HCT116 (cell line): ENCODE measurements at regions not wholly inside any gene's neighbourhood (a gene's known extent, or its start where the extent isn't known, plus 50 kb on each side); places are given as distances from the start of the nearest gene placed in this dataset.

Source experiments
- ATAC-seq: fragments of 200-7000 bp; cut with Tn5 transposase; 2 replicates; pipeline ENCODE4 v1.9.1; 2020; ENCODE audit warnings: mild to moderate bottlenecking, moderate library complexity
- BruUV-seq: library from RNA; stranded (reverse); fragments of 400-500 nt; replicated peaks from 2 replicates; lab custom pipeline; 2021; lab: Mats Ljungman, UMichigan
- CTCF ChIA-PET: fragments of 300-600 bp; sonication (Branson Sonifier 250); formaldehyde crosslinking; loops from one replicate; lab custom pipeline; 2021; ENCODE audit warnings: antibody characterized with exemption; lab: Charles Lee
- POLR2A ChIA-PET: fragments of 300-600, 350-600 bp; sonication (Branson Sonifier 250); formaldehyde crosslinking; loops from one replicate; lab custom pipeline; 2021; ENCODE audit warnings: antibody characterized with exemption; lab: Charles Lee
- RAD21 ChIA-PET, 2 experiments: fragments of 300-600 bp; sonication (Branson Sonifier 250); formaldehyde crosslinking; loops; one replicate each; lab custom pipeline; 2023; ENCODE audit warnings: low total read pairs in 2 of 2; ENCODE audit not compliant: uncharacterized antibody in 2 of 2, unreplicated experiment in 2 of 2, low non-redundant PET in 1 of 2; lab: Charles Lee
- DNase-seq: peaks from one replicate; pipeline ENCODE4 v3.0.0-alpha.2; 2010; ENCODE audit warnings: low read depth, low spot score
- H2AFZ ChIP-seq: fragments of 200-600 bp; shearing (Covaris generic), sonication (generic); 2 replicates; pipeline ENCODE4 v1.6.1; 2017; ENCODE audit warnings: low read depth, mixed run types, mixed read lengths, antibody characterized with exemption, low read length; ENCODE audit not compliant: poor library complexity, severe bottlenecking
- H3K27ac ChIP-seq: 2 replicates; pipeline ENCODE4 v1.5.1; 2012; ENCODE audit warnings: low read depth, low read length
- H3K27me3 ChIP-seq: fragments of 200-600 bp; sonication (generic); 2 replicates; pipeline ENCODE4 v1.6.1; 2016; ENCODE audit warnings: mixed run types, low read length, mixed read lengths; ENCODE audit not compliant: insufficient read depth
- H3K36me3 ChIP-seq, 2 experiments: fragments of 200-500 bp in 1 of 2; fragments of 200-600 bp in 1 of 2; sonication (Bioruptor generic) in 1 of 2; sonication (generic) in 1 of 2; 2 replicates each; pipeline versions ENCODE4 v1.5.1 to v1.6.1; 2014 to 2016; ENCODE audit warnings: low read length in 2 of 2, inconsistent platforms in 1 of 2, mixed read lengths in 1 of 2, mixed run types in 1 of 2; ENCODE audit not compliant: insufficient read depth in 2 of 2, control insufficient read depth in 1 of 2
- H3K4me1 ChIP-seq, 2 experiments: fragments of 200-600 bp in 1 of 2; sonication (generic) in 1 of 2; 2 replicates each; pipeline versions ENCODE4 v1.5.1 to v1.6.1; 2012 to 2017; ENCODE audit warnings: low read length in 2 of 2, inconsistent platforms in 1 of 2, mild to moderate bottlenecking in 1 of 2, mixed read lengths in 1 of 2, mixed run types in 1 of 2, moderate library complexity in 1 of 2; ENCODE audit not compliant: insufficient read depth in 2 of 2, control insufficient read depth in 1 of 2
- H3K4me2 ChIP-seq: fragments of 200-600 bp; sonication (generic); 2 replicates; pipeline ENCODE4 v1.6.1; 2017; ENCODE audit warnings: mixed run types, low read length, mixed read lengths
- H3K4me3 ChIP-seq, 2 experiments: fragments of 200-600 bp in 1 of 2; sonication (generic) in 1 of 2; replicated peaks in 1 of 2; 2 replicates each; pipeline ENCODE4 v1.5.1; 2011 to 2016; ENCODE audit warnings: low read length in 2 of 2, control low read depth in 1 of 2, low read depth in 1 of 2, mild to moderate bottlenecking in 1 of 2, mixed read lengths in 1 of 2, mixed run types in 1 of 2
- H3K79me2 ChIP-seq: fragments of 200-600 bp; sonication (generic); 2 replicates; pipeline ENCODE4 v1.6.1; 2017; ENCODE audit warnings: mild to moderate bottlenecking, mixed run types, low read length, moderate library complexity, mixed read lengths; ENCODE audit not compliant: insufficient read depth
- H3K9ac ChIP-seq: fragments of 200-600 bp; sonication (generic); 2 replicates; pipeline ENCODE4 v1.6.1; 2016; ENCODE audit warnings: low read length, mixed read lengths
- H3K9me2 ChIP-seq: fragments of 200-600 bp; sonication (generic), shearing (Covaris generic); 2 replicates; pipeline ENCODE4 v1.6.1; 2017; ENCODE audit warnings: mixed run types, mild to moderate bottlenecking, moderate library complexity; ENCODE audit not compliant: insufficient read depth
- H3K9me3 ChIP-seq, 2 experiments: fragments of 200-500 bp in 1 of 2; fragments of 200-600 bp in 1 of 2; sonication (Bioruptor generic) in 1 of 2; sonication (generic) in 1 of 2; 2 replicates each; pipeline ENCODE4 v1.6.1; 2014 to 2017; ENCODE audit warnings: low read length in 2 of 2, mixed read lengths in 2 of 2, inconsistent platforms in 1 of 2, low read depth in 1 of 2, mild to moderate bottlenecking in 1 of 2, mixed run types in 1 of 2, moderate library complexity in 1 of 2; ENCODE audit not compliant: control insufficient read depth in 1 of 2, insufficient read depth in 1 of 2
- H4K20me1 ChIP-seq: fragments of 200-600 bp; sonication (generic), shearing (Covaris generic); 2 replicates; pipeline ENCODE4 v1.6.1; 2017; ENCODE audit warnings: mixed run types, mild to moderate bottlenecking, moderate library complexity; ENCODE audit not compliant: insufficient read depth
- CTCF ChIP-seq, 3 experiments: fragments of 200-600 bp in 1 of 3; sonication (generic) in 1 of 3; IDR thresholded peaks in 2 of 3; conservative IDR thresholded peaks in 1 of 3; 2 replicates each; pipeline ENCODE4 v1.5.1; 2012 to 2017; ENCODE audit warnings: low read depth in 2 of 3, low read length in 2 of 3, antibody characterized with exemption in 1 of 3, borderline replicate concordance in 1 of 3, control low read depth in 1 of 3, mild to moderate bottlenecking in 1 of 3, mixed read lengths in 1 of 3, mixed run types in 1 of 3, moderate library complexity in 1 of 3; ENCODE audit not compliant: insufficient read depth in 1 of 3
- EGR1 ChIP-seq: IDR thresholded peaks from 2 replicates; pipeline ENCODE4 v1.6.1; 2012; ENCODE audit warnings: low read depth
- EZH2 ChIP-seq: fragments of 200-600 bp; sonication (generic); IDR thresholded peaks from 2 replicates; pipeline ENCODE4 v1.6.1; 2017; ENCODE audit warnings: antibody characterized with exemption, mixed run types
- EZH2phosphoT487 ChIP-seq: fragments of 200-600 bp; IDR thresholded peaks from 2 replicates; pipeline ENCODE4 v1.6.1; 2018; ENCODE audit warnings: antibody characterized with exemption, borderline replicate concordance
- FOSL1 ChIP-seq: IDR thresholded peaks from 2 replicates; pipeline ENCODE4 v1.6.1; 2012; ENCODE audit warnings: low read depth
- MAX ChIP-seq: IDR thresholded peaks from 2 replicates; pipeline ENCODE4 v1.6.1; 2012
- RAD21 ChIP-seq: IDR thresholded peaks from 2 replicates; pipeline ENCODE4 v1.6.1; 2012; ENCODE audit warnings: low read depth, mild to moderate bottlenecking
- SP1 ChIP-seq: IDR thresholded peaks from 2 replicates; pipeline ENCODE4 v1.6.1; 2012; ENCODE audit warnings: low read depth
- SRF ChIP-seq: IDR thresholded peaks from 2 replicates; pipeline ENCODE4 v1.6.1; 2012; ENCODE audit warnings: low read depth
- ZNF274 ChIP-seq: fragments of 200-500 bp; sonication (Bioruptor generic); IDR thresholded peaks from 2 replicates; pipeline ENCODE4 v1.6.1; 2014; ENCODE audit warnings: mild to moderate bottlenecking, low read depth, low read length, inconsistent platforms
- intact Hi-C: fragments of 100-400 bp; cut with micrococcal nuclease; formaldehyde crosslinking; loops from 2 replicates; pipeline ENCODE4 v1.10.0; 2022

- Histone ChIP-seq H3K36me3 (no peaks in the 10 kb centered on the region), H3K4me3 (no peak overlapping the region)
- no peak for DNase-seq
- POLR2A ChIA-PET, result no interaction called here
- TF ChIP-seq FOSL1 (no peak), EGR1 (no peak), SP1 (no peak), MAX (no peak), ZNF274 (no peak), EZH2 (no peak), SRF (no peak), EZH2phosphoT487 (no peak), RAD21 (no peak)
- TF ChIP-seq, all 23 proteins: peak for 0
- no TSS peak for BruUV-seq
- no peaks in the 10 kb centered on the region for H3K9me3 ChIP-seq
- CTCF ChIA-PET, result interaction anchor here (0.9 kb wide), 1 partner anchor 102 kb away, joined by 4 read pairs; no protein-coding TSS in a partner anchor
- no peaks in the 10 kb centered on the region for H3K9me2 ChIP-seq
- no peaks in the 10 kb centered on the region for H3K79me2 ChIP-seq
- RAD21 ChIA-PET, result no interaction called here
- no peak overlapping the region for H3K4me2 ChIP-seq
- H3K27me3 ChIP-seq, result no peaks in the 10 kb centered on the region
- no peaks in the 10 kb centered on the region for H3K4me1 ChIP-seq
- no peak overlapping the region for H2AFZ ChIP-seq
- H3K27ac ChIP-seq, result no peak overlapping the region
- no peaks in the 10 kb centered on the region for H4K20me1 ChIP-seq
- H3K9ac ChIP-seq, result no peak overlapping the region
- no peak for ATAC-seq
- intact Hi-C loops, result loop anchor here (5.0 to 10.0 kb wide), 2 partner anchors 102 to 921 kb away; no protein-coding TSS in a partner anchor
Measured at GRCh38 chr5:102554082-102554481, 55.3 kb upstream of the SLCO6A1 start.

- Histone ChIP-seq H3K9me3 (no peaks in the 10 kb centered on the region), H3K4me1 (no peaks in the 10 kb centered on the region), H3K79me2 (no peaks in the 10 kb centered on the region), H3K27ac (no peak overlapping the region), H2AFZ (no peak overlapping the region), H3K36me3 (no peaks in the 10 kb centered on the region), H3K4me2 (no peak overlapping the region), H3K4me3 (no peak overlapping the region), H3K9ac (no peak overlapping the region), H3K9me2 (no peaks in the 10 kb centered on the region), H4K20me1 (no peaks in the 10 kb centered on the region), H3K27me3 (no peaks in the 10 kb centered on the region)
- POLR2A ChIA-PET, result no interaction called here
- ATAC-seq (peak; percentile 78), DNase-seq (peak; percentile 21)
- BruUV-seq, result no TSS peak
- CTCF ChIA-PET, result interaction anchor here (0.9 kb wide), 1 partner anchor 103 kb away, joined by 4 read pairs; no protein-coding TSS in a partner anchor
- RAD21 ChIA-PET, result no interaction called here
- TF ChIP-seq SRF, result no peak
- TF ChIP-seq CTCF (IDR thresholded peaks at IDR 0.05 in 2 of 3, conservative IDR thresholded peaks at IDR 0.05 in 1 of 3; ENCODE audit: borderline replicate concordance in 1 of 3, insufficient read depth in 1 of 3, low read depth in 2 of 3, low read length in 2 of 3), result peak; percentile 28 to 61 (median 34); a peak in 5 of 6 replicates
- peak; percentile 50 for TF ChIP-seq RAD21
- intact Hi-C loops, result loop anchor here (5.0 to 10.0 kb wide), 2 partner anchors 102 to 920 kb away; no protein-coding TSS in a partner anchor
Measured at GRCh38 chr5:102554728-102555127, 55.9 kb upstream of the SLCO6A1 start.
